B cell (primary cell): ENCODE measurements at regions not wholly inside any gene's neighbourhood (a gene's known extent, or its start where the extent isn't known, plus 50 kb on each side); places are given as distances from the start of the nearest gene placed in this dataset.

ENCODE experiments used
- ATAC-seq: fragments of 200-7000 bp; cut with Tn5 transposase; one replicate; pipeline ENCODE4 v1.10.0; 2021; ENCODE audit warnings: low read depth, mild to moderate bottlenecking, moderate number of reproducible peaks, moderate library complexity
- CTCF ChIA-PET: fragments of 350-600 bp; sonication (Branson Sonifier 250); formaldehyde crosslinking; loops from one replicate; lab custom pipeline; 2021; ENCODE audit warnings: antibody characterized with exemption, inconsistent platforms; lab: Charles Lee
- POLR2A ChIA-PET: fragments of 350-600 bp; sonication (Branson Sonifier 250); formaldehyde crosslinking; loops from one replicate; lab custom pipeline; 2021; ENCODE audit warnings: antibody characterized with exemption; lab: Charles Lee
- DNase-seq: peaks from one replicate; pipeline ENCODE4 v3.0.0; 2013
- H2AFZ ChIP-seq: 2 replicates; pipeline ENCODE4 v1.6.1; 2012; ENCODE audit warnings: mild to moderate bottlenecking, low read depth, low read length; ENCODE audit not compliant: insufficient read depth, poor library complexity, severe bottlenecking
- H3K27ac ChIP-seq, 2 donors: 1 replicate in 1 of 2; 2 replicates in 1 of 2; pipeline ENCODE4 v1.5.1; 2012 to 2013; ENCODE audit warnings: low read length in 2 of 2, mild to moderate bottlenecking in 2 of 2, moderate library complexity in 1 of 2
- H3K27me3 ChIP-seq, 4 experiments: fragments of 200-600 bp in 1 of 4; sonication (generic) in 1 of 4; replicated peaks in 1 of 4; 1 replicate in 2 of 4; 2 replicates in 2 of 4; pipeline versions ENCODE4 v1.6.1 to v1.7.0; 2013 to 2016; ENCODE audit warnings: low read length in 3 of 4, mild to moderate bottlenecking in 2 of 4, mixed read lengths in 1 of 4, moderate library complexity in 1 of 4; ENCODE audit not compliant: insufficient read depth in 4 of 4, control insufficient read depth in 3 of 4; ENCODE audit errors: control extremely low read depth in 1 of 4
- H3K36me3 ChIP-seq, 2 experiments: replicated peaks in 1 of 2; 1 replicate in 1 of 2; 2 replicates in 1 of 2; pipeline versions ENCODE4 v1.6.1 to v1.7.1; 2013; ENCODE audit warnings: low read length in 1 of 2; ENCODE audit not compliant: insufficient read depth in 2 of 2, control insufficient read depth in 1 of 2; ENCODE audit errors: control extremely low read depth in 1 of 2, extremely low read depth in 1 of 2
- H3K4me1 ChIP-seq, 2 donors: fragments of 200-600 bp in 1 of 2; sonication (generic) in 1 of 2; 1 replicate in 1 of 2; 2 replicates in 1 of 2; pipeline versions ENCODE4 v1.5.1 to v1.6.1; 2013 to 2017; ENCODE audit warnings: low read length in 2 of 2; ENCODE audit not compliant: control insufficient read depth in 2 of 2, insufficient read depth in 2 of 2
- H3K4me2 ChIP-seq: replicated peaks from 2 replicates; pipeline ENCODE3; 2012; ENCODE audit warnings: mild to moderate bottlenecking, low read depth, low read length; ENCODE audit not compliant: poor library complexity, severe bottlenecking
- H3K4me3 ChIP-seq, 5 experiments: fragments of 200-600 bp in 1 of 5; sonication (generic) in 1 of 5; 1 replicate in 3 of 5; 2 replicates in 2 of 5; pipeline versions ENCODE4 v1.5.1 to v1.7.0; 2011 to 2016; ENCODE audit warnings: low read length in 4 of 5, mild to moderate bottlenecking in 4 of 5, low read depth in 2 of 5, control low read depth in 1 of 5, moderate library complexity in 1 of 5; ENCODE audit not compliant: insufficient read depth in 1 of 5; ENCODE audit errors: control extremely low read depth in 1 of 5, extremely low read depth in 1 of 5
- H3K79me2 ChIP-seq: fragments of 200-600 bp; sonication (generic); one replicate; pipeline ENCODE4 v1.6.0; 2016; ENCODE audit warnings: low read length; ENCODE audit not compliant: control insufficient read depth, insufficient read depth
- H3K9ac ChIP-seq: fragments of 200-600 bp; sonication (generic); 2 replicates; pipeline ENCODE4 v1.6.1; 2017; ENCODE audit warnings: mild to moderate bottlenecking, low read length, moderate library complexity
- H3K9me3 ChIP-seq, 3 donors: one replicate each; pipeline versions ENCODE4 v1.6.1 to v1.7.1; 2013; ENCODE audit warnings: low read length in 2 of 3; ENCODE audit not compliant: control insufficient read depth in 2 of 3, insufficient read depth in 1 of 3; ENCODE audit errors: control extremely low read depth in 1 of 3
- H4K20me1 ChIP-seq: 2 replicates; pipeline ENCODE4 v1.6.0; 2012; ENCODE audit warnings: mild to moderate bottlenecking, low read length; ENCODE audit not compliant: insufficient read depth, control insufficient read depth, poor library complexity, severe bottlenecking
- H3K27ac Mint-ChIP-seq: one replicate; pipeline ENCODE4 v1.8.0; 2021; ENCODE audit warnings: mixed read lengths
- H3K27me3 Mint-ChIP-seq: one replicate; pipeline ENCODE4 v1.8.0; 2021; ENCODE audit warnings: mixed read lengths
- H3K4me1 Mint-ChIP-seq: one replicate; pipeline ENCODE4 v1.8.0; 2021; ENCODE audit warnings: mixed read lengths
- H3K4me3 Mint-ChIP-seq: one replicate; pipeline ENCODE4 v1.8.0; 2021; ENCODE audit warnings: mixed read lengths
- H3K9me3 Mint-ChIP-seq: one replicate; pipeline ENCODE4 v1.8.0; 2022; ENCODE audit warnings: mixed read lengths; ENCODE audit not compliant: insufficient read depth
- CTCF ChIP-seq: fragments of 200-600 bp; IDR thresholded peaks from one replicate; pipeline ENCODE4 v1.8.0; 2022; ENCODE audit warnings: antibody characterized with exemption, mild to moderate bottlenecking
- EZH2 ChIP-seq: IDR thresholded peaks from 2 replicates; pipeline ENCODE4 v1.6.1; 2012; ENCODE audit warnings: borderline replicate concordance, low read depth, mild to moderate bottlenecking, moderate library complexity, low read length; ENCODE audit not compliant: insufficient read depth, poor library complexity, severe bottlenecking
- WGBS: methylation state at CpG from one replicate; pipeline ENCODE4 v1.1.5; 2013; ENCODE audit warnings: missing lambda C conversion rate; ENCODE audit not compliant: insufficient coverage; 5-methylcytosine and 5-hydroxymethylcytosine counted together
- intact Hi-C: fragments of 100-400 bp; cut with micrococcal nuclease; formaldehyde crosslinking; loops from one replicate; pipeline ENCODE4 v1.10.0; 2022

- ChIA-PET CTCF (no interaction called here), POLR2A (no interaction called here)
- DNase-seq (no peak), ATAC-seq (no peak)
- Histone ChIP-seq H3K79me2 (no peaks in the 10 kb centered on the region), H3K27me3 (no peaks in the 10 kb centered on the region), H3K9me3 (peaks cover 0 to 10% (median 0%) of the 10 kb centered on the region in 3 donors), H3K9ac (no peak overlapping the region), H3K4me1 (no peaks in the 10 kb centered on the region), H2AFZ (no peak overlapping the region), H3K27ac (no peak overlapping the region), H3K4me2 (no peak overlapping the region), H3K4me3 (no peak overlapping the region), H4K20me1 (no peaks in the 10 kb centered on the region), H3K36me3 (no peaks in the 10 kb centered on the region)
- TF ChIP-seq CTCF = no peak
- no peaks in the 10 kb centered on the region for H3K4me1 Mint-ChIP-seq
- no peak overlapping the region for H3K4me3 Mint-ChIP-seq
- H3K27me3 Mint-ChIP-seq = no peaks in the 10 kb centered on the region
- peaks cover 2% of the 10 kb centered on the region for H3K9me3 Mint-ChIP-seq
- intact Hi-C loops = no loop called here
- H3K27ac Mint-ChIP-seq = no peak overlapping the region
- WGBS = 91% methylated on average over 15 of the region's 18 CpGs
These were observed 432.1 kb downstream of the GLRX3 start for GRCh38 chr10:130568246-130568645.

- Histone ChIP-seq H4K20me1 (no peaks in the 10 kb centered on the region), H3K9ac (no peak overlapping the region), H3K27me3 (no peaks in the 10 kb centered on the region), H2AFZ (no peak overlapping the region), H3K9me3 (peaks cover 0 to 10% (median 0%) of the 10 kb centered on the region in 3 donors), H3K36me3 (no peaks in the 10 kb centered on the region), H3K79me2 (no peaks in the 10 kb centered on the region), H3K27ac (no peak overlapping the region), H3K4me1 (no peaks in the 10 kb centered on the region), H3K4me2 (no peak overlapping the region), H3K4me3 (no peak overlapping the region)
- Mint-ChIP-seq H3K4me1 (no peaks in the 10 kb centered on the region), H3K9me3 (no peaks in the 10 kb centered on the region), H3K27ac (no peak overlapping the region), H3K27me3 (no peaks in the 10 kb centered on the region), H3K4me3 (no peak overlapping the region)
- intact Hi-C loops = no loop called here
- 54% methylated on average over 2 of the region's 7 CpGs for WGBS
- ChIA-PET CTCF (no interaction called here), POLR2A (no interaction called here)
- DNase-seq (no peak), ATAC-seq (no peak)
- TF ChIP-seq CTCF (no peak), EZH2 (no peak)
These were observed 433.9 kb downstream of the GLRX3 start for GRCh38 chr10:130570074-130570473.
